CD14-positive monocyte (primary cell): ENCODE measurements at regions not wholly inside any gene's neighbourhood (a gene's known extent, or its start where the extent isn't known, plus 50 kb on each side); places are given as distances from the start of the nearest gene placed in this dataset.

Experiments used
- DNase-seq, 3 donors: peaks; one replicate each; pipeline ENCODE4 v3.0.0-alpha.2; 2011 to 2022
- H2AFZ ChIP-seq: 2 replicates; pipeline ENCODE4 v1.6.0; 2012; ENCODE audit warnings: mild to moderate bottlenecking, low read depth, low read length, inconsistent platforms; ENCODE audit not compliant: insufficient read depth, poor library complexity, severe bottlenecking
- H3K27ac ChIP-seq, 2 donors: 1 replicate in 1 of 2; 2 replicates in 1 of 2; pipeline ENCODE4 v1.5.1; 2012 to 2013; ENCODE audit warnings: low read length in 2 of 2, control low read depth in 1 of 2, inconsistent platforms in 1 of 2, low read depth in 1 of 2, mild to moderate bottlenecking in 1 of 2
- H3K27me3 ChIP-seq, 2 donors: one replicate each; pipeline versions ENCODE4 v1.6.0 to v1.6.1; 2011 to 2013; ENCODE audit warnings: low read length in 2 of 2; ENCODE audit not compliant: control insufficient read depth in 2 of 2, insufficient read depth in 2 of 2
- H3K36me3 ChIP-seq, 2 donors: replicated peaks in 1 of 2; 1 replicate in 1 of 2; 2 replicates in 1 of 2; pipeline versions ENCODE4 v1.5.1 to v1.6.1; 2012 to 2013; ENCODE audit warnings: low read length in 2 of 2, control low read depth in 1 of 2, inconsistent platforms in 1 of 2, mild to moderate bottlenecking in 1 of 2; ENCODE audit not compliant: insufficient read depth in 2 of 2, control insufficient read depth in 1 of 2
- H3K4me1 ChIP-seq, 2 donors: 1 replicate in 1 of 2; 2 replicates in 1 of 2; pipeline versions ENCODE4 v1.5.1 to v1.6.1; 2012 to 2013; ENCODE audit warnings: low read length in 2 of 2, control low read depth in 1 of 2, inconsistent platforms in 1 of 2, mild to moderate bottlenecking in 1 of 2, moderate library complexity in 1 of 2; ENCODE audit not compliant: insufficient read depth in 2 of 2, control insufficient read depth in 1 of 2
- H3K4me2 ChIP-seq: replicated peaks from 2 replicates; pipeline ENCODE3; 2012; ENCODE audit warnings: low read length, moderate library complexity, mild to moderate bottlenecking; ENCODE audit not compliant: poor library complexity, severe bottlenecking; ENCODE audit errors: extremely low read depth
- H3K4me3 ChIP-seq, 3 experiments: fragments of 200-600 bp in 1 of 3; sonication (generic) in 1 of 3; replicated peaks in 1 of 3; 1 replicate in 2 of 3; 2 replicates in 1 of 3; pipeline ENCODE4 v1.5.1; 2011 to 2013; ENCODE audit warnings: low read length in 3 of 3, mild to moderate bottlenecking in 3 of 3, control low read depth in 2 of 3, low read depth in 2 of 3, inconsistent platforms in 1 of 3, moderate library complexity in 1 of 3
- H3K79me2 ChIP-seq: 2 replicates; pipeline ENCODE4 v1.6.0; 2012; ENCODE audit warnings: mild to moderate bottlenecking, control low read depth, inconsistent platforms, low read length, moderate library complexity; ENCODE audit not compliant: insufficient read depth
- H3K9ac ChIP-seq: 2 replicates; pipeline ENCODE4 v1.6.0; 2017; ENCODE audit warnings: low read length, mild to moderate bottlenecking; ENCODE audit not compliant: insufficient read depth, poor library complexity, severe bottlenecking
- H3K9me3 ChIP-seq, 2 donors: replicated peaks in 1 of 2; 1 replicate in 1 of 2; 2 replicates in 1 of 2; pipeline versions ENCODE4 v1.5.1 to v1.6.1; 2012 to 2013; ENCODE audit warnings: low read length in 2 of 2, control low read depth in 1 of 2; ENCODE audit not compliant: control insufficient read depth in 1 of 2, insufficient read depth in 1 of 2
- H4K20me1 ChIP-seq: 2 replicates; pipeline ENCODE4 v1.6.0; 2012; ENCODE audit warnings: mild to moderate bottlenecking, low read length, control low read depth, moderate library complexity; ENCODE audit not compliant: insufficient read depth
- H3K27ac Mint-ChIP-seq, 7 donors: one replicate each; pipeline ENCODE4 v1.8.0; 2020; ENCODE audit warnings: mild to moderate bottlenecking in 7 of 7, mixed read lengths in 7 of 7, moderate library complexity in 6 of 7, inconsistent platforms in 2 of 7
- H3K27me3 Mint-ChIP-seq, 3 donors: one replicate each; pipeline ENCODE4 v1.8.0; 2021 to 2022; ENCODE audit warnings: low read depth in 3 of 3, mild to moderate bottlenecking in 3 of 3, mixed read lengths in 3 of 3, moderate library complexity in 3 of 3, inconsistent platforms in 1 of 3
- H3K36me3 Mint-ChIP-seq, 2 donors: one replicate each; pipeline ENCODE4 v1.8.0; 2020; ENCODE audit warnings: mixed read lengths in 2 of 2, inconsistent platforms in 1 of 2, mild to moderate bottlenecking in 1 of 2
- H3K4me1 Mint-ChIP-seq: one replicate; pipeline ENCODE4 v1.8.0; 2020; ENCODE audit warnings: mild to moderate bottlenecking, mixed read lengths
- H3K4me3 Mint-ChIP-seq, 2 donors: one replicate each; pipeline ENCODE4 v1.8.0; 2020; ENCODE audit warnings: mild to moderate bottlenecking in 2 of 2, mixed read lengths in 2 of 2, moderate library complexity in 1 of 2
- H3K9me3 Mint-ChIP-seq, 7 donors: one replicate each; pipeline ENCODE4 v1.8.0; 2020 to 2022; ENCODE audit warnings: mixed read lengths in 7 of 7, mild to moderate bottlenecking in 6 of 7, moderate library complexity in 6 of 7, inconsistent platforms in 2 of 7
- CTCF ChIP-seq: fragments of 200-600 bp; IDR thresholded peaks from one replicate; pipeline ENCODE4 v1.8.0; 2022; ENCODE audit warnings: antibody characterized with exemption, mild to moderate bottlenecking
- WGBS: methylation state at CpG from one replicate; pipeline ENCODE4 v1.1.5; 2013; ENCODE audit warnings: missing lambda C conversion rate; ENCODE audit not compliant: insufficient coverage; 5-methylcytosine and 5-hydroxymethylcytosine counted together
- intact Hi-C, 2 donors: fragments of 100-400 bp; cut with micrococcal nuclease; formaldehyde crosslinking; loops; one replicate each; pipeline versions ENCODE4 v1.15.0 to v1.15.1; 2023

DNA sequence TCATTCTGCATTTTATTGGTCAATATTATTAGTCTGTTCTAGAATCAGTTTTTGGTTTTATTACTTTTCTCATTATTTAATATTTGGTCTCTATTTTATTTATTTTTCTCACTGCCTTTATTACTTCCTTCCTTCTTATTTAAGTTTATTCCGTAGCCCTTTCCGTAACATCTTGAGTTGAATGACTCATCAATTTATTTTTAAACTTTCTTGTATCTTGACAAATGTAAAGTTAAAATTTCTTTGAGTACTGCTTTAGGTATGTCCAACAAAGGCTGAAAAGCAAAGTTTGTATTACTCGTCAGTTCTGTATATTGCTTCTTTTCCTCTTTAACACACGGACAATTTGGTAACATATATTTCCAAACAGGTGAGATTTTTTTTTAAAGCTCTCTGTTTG lies 192.0 kb downstream of the CD109 start:
- no peaks in the 10 kb centered on the region for H3K4me1 ChIP-seq
- H3K4me3 ChIP-seq = no peak overlapping the region
- no peaks in the 10 kb centered on the region for H3K36me3 ChIP-seq
- DNase-seq = no peak
- TF ChIP-seq CTCF = no peak
- H3K9ac ChIP-seq = no peak overlapping the region
- H3K4me2 ChIP-seq = no peak overlapping the region
- no peaks in the 10 kb centered on the region for H3K79me2 ChIP-seq
- H3K9me3 ChIP-seq = peaks cover 0 to 10% of the 10 kb centered on the region in 2 donors
- H3K27me3 ChIP-seq = no peaks in the 10 kb centered on the region
- H3K36me3 Mint-ChIP-seq = no peaks in the 10 kb centered on the region
- H3K27me3 Mint-ChIP-seq = no peaks in the 10 kb centered on the region
- peaks cover 0 to 12% (median 0%) of the 10 kb centered on the region in 7 donors for H3K9me3 Mint-ChIP-seq
- no peak overlapping the region for H2AFZ ChIP-seq
- intact Hi-C loops = no loop called here
- no peaks in the 10 kb centered on the region for H4K20me1 ChIP-seq
- no peak overlapping the region for H3K27ac Mint-ChIP-seq
- no peak overlapping the region for H3K4me3 Mint-ChIP-seq
- no peaks in the 10 kb centered on the region for H3K4me1 Mint-ChIP-seq
- no peak overlapping the region for H3K27ac ChIP-seq
- no CpG with 5 or more reads among the region's 4 CpGs for WGBS

GRCh38 chr6:73885393-73885792 lies 189.4 kb downstream of the CD109 start:
- 80% methylated on average over 1 of the region's 7 CpGs for WGBS
- Mint-ChIP-seq H3K9me3 (peaks cover 0 to 5% (median under 1%) of the 10 kb centered on the region in 7 donors), H3K27ac (no peak overlapping the region), H3K36me3 (no peaks in the 10 kb centered on the region), H3K4me1 (no peaks in the 10 kb centered on the region), H3K4me3 (no peak overlapping the region), H3K27me3 (no peaks in the 10 kb centered on the region)
- no peaks in the 10 kb centered on the region for H3K4me1 ChIP-seq
- no peaks in the 10 kb centered on the region for H3K36me3 ChIP-seq
- intact Hi-C loops = no loop called here
- no peak overlapping the region for H3K9ac ChIP-seq
- no peak overlapping the region for H3K27ac ChIP-seq
- H3K4me2 ChIP-seq = no peak overlapping the region
- H2AFZ ChIP-seq = no peak overlapping the region
- no peak overlapping the region for H3K4me3 ChIP-seq
- DNase-seq = no peak
- H3K9me3 ChIP-seq = no peaks in the 10 kb centered on the region
- H3K79me2 ChIP-seq = no peaks in the 10 kb centered on the region
- H4K20me1 ChIP-seq = no peaks in the 10 kb centered on the region
- H3K27me3 ChIP-seq = no peaks in the 10 kb centered on the region
- TF ChIP-seq CTCF = no peak
